ENCODE measurements at regions not wholly inside any gene's neighbourhood (a gene's known extent, or its start where the extent isn't known, plus 50 kb on each side); places are given as distances from the start of the nearest gene placed in this dataset.

DNA sequence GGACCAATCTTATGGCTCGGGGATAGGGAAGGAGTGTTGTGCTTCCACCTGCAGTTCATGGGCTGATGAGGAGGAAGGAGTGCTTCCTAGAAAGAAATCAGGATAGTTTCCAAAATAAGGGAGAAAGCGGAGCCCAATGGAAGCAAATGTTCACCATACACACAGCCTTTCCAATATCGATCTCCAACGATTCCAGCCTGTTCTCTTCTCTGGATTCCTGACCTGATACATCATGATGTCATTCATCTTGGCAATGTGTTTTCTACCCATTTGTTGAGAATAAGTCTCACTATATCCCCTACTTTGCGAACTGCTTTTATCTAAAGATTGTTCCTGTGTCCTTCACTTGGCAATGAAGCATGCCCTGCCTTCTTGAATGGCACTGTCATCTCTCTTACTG is 205.3 kb upstream of the SIX2 start:
- Histone ChIP-seq H3K4me1 (ENCODE audit: control insufficient read depth in 1 of 2, low read depth in 2 of 2) (peaks cover 0 to 11% of the 10 kb centered on the region in 2 donors), H3K27ac (no peak overlapping the region), H3K4me3 (no peak overlapping the region), H3K27me3 (replicated peaks; ENCODE audit: insufficient read depth) (no peaks in the 10 kb centered on the region), H3K9me3 (no peaks in the 10 kb centered on the region), H3K36me3 (no peaks in the 10 kb centered on the region)
- DNase-seq (ENCODE audit: low spot score) (no peak), ATAC-seq (ENCODE audit: insufficient number of reproducible peaks, low FRiP score, low read depth) (no peak)
- no peak for TF ChIP-seq CTCF (IDR thresholded peaks at IDR 0.05)

DNA sequence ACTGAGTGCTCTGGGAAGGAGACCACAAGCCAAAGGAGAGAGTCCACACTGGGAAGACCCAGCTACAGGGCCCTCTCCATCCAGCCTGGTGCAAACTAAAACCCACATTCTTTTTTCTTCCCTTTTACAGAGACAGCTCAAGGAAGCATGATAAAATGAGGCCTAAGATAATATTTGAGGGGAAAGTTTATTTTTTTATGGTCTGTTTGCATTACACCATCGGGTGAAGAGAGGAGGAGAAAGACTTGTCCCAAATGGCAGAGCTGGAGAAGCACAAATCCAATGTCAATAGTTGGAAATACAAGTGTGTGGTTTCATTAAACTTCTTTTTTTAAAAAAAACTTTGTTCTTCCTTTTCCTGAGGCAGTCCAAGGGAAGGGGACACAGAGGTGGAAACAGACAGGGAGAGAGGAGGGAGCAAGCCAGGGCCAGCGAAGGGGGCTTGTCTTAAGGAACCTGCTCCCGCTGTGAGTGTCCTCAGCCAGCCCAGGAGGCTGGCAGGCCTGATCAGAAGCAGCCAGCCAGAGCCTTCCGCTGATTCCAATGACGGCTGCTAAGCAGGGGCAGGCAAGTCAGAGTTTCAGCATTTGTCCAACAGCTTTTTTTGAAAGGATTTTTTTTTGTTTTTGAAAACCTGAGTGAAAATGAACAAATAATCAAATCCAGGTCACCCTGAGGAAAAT is 203.8 kb upstream of the SIX2 start:
- H3K9me3 ChIP-seq, result no peaks in the 10 kb centered on the region
- H3K4me1 ChIP-seq (ENCODE audit: control insufficient read depth in 1 of 2, low read depth in 2 of 2), result peaks cover 0 to 11% of the 10 kb centered on the region in 2 donors
- no peak for TF ChIP-seq CTCF (IDR thresholded peaks at IDR 0.05)
- no peak overlapping the region for H3K4me3 ChIP-seq
- H3K27ac ChIP-seq, result peak overlapping the region in 1 of 2 donors; percentile 24
- no peaks in the 10 kb centered on the region for H3K36me3 ChIP-seq
- DNase-seq (ENCODE audit: low spot score) (no peak), ATAC-seq (ENCODE audit: insufficient number of reproducible peaks, low FRiP score, low read depth) (no peak)
- H3K27me3 ChIP-seq (replicated peaks; ENCODE audit: insufficient read depth), result no peaks in the 10 kb centered on the region

DNA sequence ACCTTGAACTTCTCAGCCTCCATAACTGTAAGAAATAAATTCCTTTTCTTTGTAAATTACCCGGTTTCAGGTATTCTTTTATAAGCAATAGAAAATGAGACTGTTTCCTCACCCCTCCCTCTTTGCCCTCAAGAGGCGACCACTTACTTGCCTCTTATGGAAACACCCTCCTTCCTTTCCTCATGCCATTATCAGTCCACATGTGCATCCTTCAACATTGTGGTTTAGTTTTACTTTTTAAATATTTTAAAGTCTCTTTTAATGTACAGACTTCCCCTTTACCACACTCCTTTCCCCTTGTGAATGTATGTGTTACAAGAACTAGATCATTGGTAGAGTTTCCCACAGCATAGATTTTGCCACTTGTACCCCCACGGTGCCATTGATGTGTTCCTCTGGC is 202.4 kb upstream of the SIX2 start:
- ATAC-seq (ENCODE audit: insufficient number of reproducible peaks, low FRiP score, low read depth) (no peak), DNase-seq (ENCODE audit: low spot score) (no peak)

DNA sequence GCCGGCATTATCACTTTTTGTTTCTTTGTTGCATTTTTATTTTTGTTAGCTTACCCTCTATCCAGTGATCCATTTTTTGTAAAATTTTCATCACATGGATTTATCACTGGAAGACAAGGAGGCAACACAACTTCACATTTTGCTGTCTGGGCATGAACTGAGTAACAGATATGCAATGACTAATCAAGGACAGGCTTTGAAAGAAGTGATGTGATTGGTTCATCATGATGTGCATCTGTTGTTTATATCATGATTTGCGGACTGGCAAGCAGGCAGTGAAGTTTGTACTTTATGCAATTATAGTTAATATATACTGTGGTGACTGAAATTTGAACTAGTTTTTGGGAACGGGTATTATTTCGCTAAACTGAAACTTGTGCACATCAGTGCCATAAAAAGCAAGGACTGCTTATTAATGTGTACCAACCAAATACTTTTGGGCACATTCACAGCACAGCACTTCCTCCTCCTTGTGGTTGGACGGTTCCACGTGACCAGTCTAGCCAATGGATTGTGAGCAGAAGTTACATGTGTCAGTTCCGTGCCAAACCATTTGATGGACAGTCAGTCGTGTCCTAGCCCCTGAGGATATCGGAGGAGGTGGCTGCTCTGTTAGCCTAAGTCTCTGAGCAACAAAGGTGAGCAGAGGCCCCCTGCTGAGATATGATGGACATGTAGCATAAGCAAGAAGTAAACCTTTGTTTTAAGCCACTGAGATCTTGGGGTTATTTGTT is 201.4 kb upstream of the SIX2 start:
- ATAC-seq (ENCODE audit: insufficient number of reproducible peaks, low FRiP score, low read depth) (no peak), DNase-seq (ENCODE audit: low spot score) (no peak)
- H3K27ac ChIP-seq, result no peak overlapping the region
- no peaks in the 10 kb centered on the region for H3K27me3 ChIP-seq (replicated peaks; ENCODE audit: insufficient read depth)
- H3K36me3 ChIP-seq, result no peaks in the 10 kb centered on the region
- no peak overlapping the region for H3K4me3 ChIP-seq
- H3K4me1 ChIP-seq (ENCODE audit: control insufficient read depth in 1 of 2, low read depth in 2 of 2), result peaks cover 0 to 11% of the 10 kb centered on the region in 2 donors
- no peaks in the 10 kb centered on the region for H3K9me3 ChIP-seq
- TF ChIP-seq CTCF (IDR thresholded peaks at IDR 0.05), result no peak

More for the DNA sequence above, 202.4 kb upstream of the SIX2 start:
- H3K36me3 ChIP-seq, result no peaks in the 10 kb centered on the region
- H3K9me3 ChIP-seq, result no peaks in the 10 kb centered on the region
- no peak for TF ChIP-seq CTCF (IDR thresholded peaks at IDR 0.05)
- peaks cover 0 to 11% of the 10 kb centered on the region in 2 donors for H3K4me1 ChIP-seq (ENCODE audit: control insufficient read depth in 1 of 2, low read depth in 2 of 2)
- H3K4me3 ChIP-seq, result no peak overlapping the region
- no peak overlapping the region for H3K27ac ChIP-seq
- no peaks in the 10 kb centered on the region for H3K27me3 ChIP-seq (replicated peaks; ENCODE audit: insufficient read depth)

GRCh38 chr2:45209875-45210274 is 200.6 kb upstream of the SIX2 start:
- Histone ChIP-seq H3K9me3 (no peaks in the 10 kb centered on the region), H3K27ac (no peak overlapping the region), H3K4me3 (no peak overlapping the region), H3K4me1 (ENCODE audit: control insufficient read depth in 1 of 2, low read depth in 2 of 2) (peaks cover 0 to 11% of the 10 kb centered on the region in 2 donors), H3K27me3 (replicated peaks; ENCODE audit: insufficient read depth) (no peaks in the 10 kb centered on the region), H3K36me3 (no peaks in the 10 kb centered on the region)
- ATAC-seq (ENCODE audit: insufficient number of reproducible peaks, low FRiP score, low read depth), result no peak
- no peak for TF ChIP-seq CTCF (IDR thresholded peaks at IDR 0.05)
- no peak for DNase-seq (ENCODE audit: low spot score)

Measured in thoracic aorta (tissue), 2 donors.